Thyroid gland (tissue), 4 donors: ENCODE measurements at regions not wholly inside any gene's neighbourhood (a gene's known extent, or its start where the extent isn't known, plus 50 kb on each side); places are given as distances from the start of the nearest gene placed in this dataset.

ENCODE experiments used
- DNase-seq, 2 donors: peaks; one replicate each; pipeline ENCODE4 v3.0.0-alpha.2; 2019
- H3K27ac ChIP-seq, 3 donors: fragments of 200-600 bp; sonication (generic); 1 replicate in 2 of 3; 2 replicates in 1 of 3; pipeline ENCODE4 v1.5.1; 2016 to 2019; ENCODE audit warnings: mild to moderate bottlenecking in 1 of 3, moderate library complexity in 1 of 3
- H3K27me3 ChIP-seq: fragments of 200-600 bp; sonication (generic); one replicate; pipeline ENCODE4 v1.5.1; 2019
- H3K36me3 ChIP-seq, 2 donors: fragments of 200-600 bp; sonication (generic); one replicate each; pipeline ENCODE4 v1.5.1; 2016 to 2019
- H3K4me1 ChIP-seq, 2 donors: fragments of 200-600 bp; sonication (generic); one replicate each; pipeline ENCODE4 v1.5.1; 2017 to 2019
- H3K4me3 ChIP-seq, 3 donors: fragments of 200-600 bp; sonication (generic); replicated peaks in 1 of 3; 1 replicate in 2 of 3; 2 replicates in 1 of 3; pipeline ENCODE4 v1.5.1; 2016; ENCODE audit warnings: mild to moderate bottlenecking in 1 of 3
- H3K9me3 ChIP-seq: fragments of 200-600 bp; sonication (generic); one replicate; pipeline ENCODE4 v1.5.1; 2017
- POLR2A ChIP-seq, 2 donors: fragments of 450-650 bp; IDR thresholded peaks; one replicate each; pipeline ENCODE4 v1.6.1; 2017; ENCODE audit warnings: antibody characterized with exemption in 2 of 2, mild to moderate bottlenecking in 2 of 2, moderate library complexity in 1 of 2
- WGBS, 2 donors: methylation state at CpG; one replicate each; pipeline ENCODE4 v1.1.5; 2017; 5-methylcytosine and 5-hydroxymethylcytosine counted together
- intact Hi-C: fragments of 100-400 bp; cut with DNase I; formaldehyde crosslinking; loops from one replicate; pipeline ENCODE4 v1.15.1; 2023
- TF ChIP-seq, protein P1 (sequence below), 6 experiments: fragments of 200-600 bp in 3 of 6; fragments of 450-650 bp in 3 of 6; sonication (generic) in 3 of 6; IDR thresholded peaks; one replicate each; pipeline ENCODE4 v1.5.1; 2016 to 2019; ENCODE audit warnings: antibody characterized with exemption in 6 of 6, mild to moderate bottlenecking in 2 of 6, inconsistent platforms in 1 of 6, moderate library complexity in 1 of 6

DNA sequence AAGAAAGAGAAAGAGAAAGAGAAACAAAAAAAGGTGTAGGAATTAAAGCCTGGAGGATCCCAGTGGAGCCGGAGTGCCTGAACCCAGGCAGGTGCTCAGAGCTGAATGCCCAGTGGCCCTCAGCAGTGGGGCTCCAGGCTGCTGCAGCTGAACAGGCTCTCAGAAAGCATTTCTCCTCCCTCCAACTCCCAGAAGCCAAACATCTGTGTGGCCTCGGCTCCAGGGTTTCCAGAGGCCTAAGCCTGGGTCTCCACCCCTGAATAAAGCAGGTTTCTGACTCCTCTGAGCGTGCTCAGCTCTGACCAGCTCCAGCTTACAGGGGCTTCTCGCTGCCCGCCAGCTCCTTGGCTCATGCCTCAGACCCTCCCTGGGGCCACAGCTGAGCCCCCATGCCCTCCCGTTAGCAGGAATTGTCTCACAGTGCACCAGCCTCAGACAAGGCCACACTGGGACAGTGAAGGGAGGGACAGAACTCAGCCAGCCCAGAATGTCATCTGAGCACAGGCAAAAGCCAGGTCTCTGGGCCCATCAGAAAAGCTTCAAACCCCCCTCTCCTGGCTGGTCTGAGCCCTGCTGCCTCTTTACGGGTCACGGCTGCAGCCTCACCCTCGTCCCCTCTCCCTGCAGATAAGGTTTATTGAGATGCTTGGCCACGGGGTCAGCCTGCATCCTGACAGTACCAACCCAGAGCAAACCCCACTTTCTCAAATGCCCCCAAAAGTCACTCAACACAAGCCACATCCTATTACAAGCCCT is 114.4 kb upstream of the PPP1R26 start:
- WGBS, 2 donors, result 66 to 72% methylated on average over 9 of the region's 10 CpGs
- DNase-seq, result no peak
- no peak for TF ChIP-seq POLR2A (IDR thresholded peaks at IDR 0.05)
- TF ChIP-seq, protein P1, sequence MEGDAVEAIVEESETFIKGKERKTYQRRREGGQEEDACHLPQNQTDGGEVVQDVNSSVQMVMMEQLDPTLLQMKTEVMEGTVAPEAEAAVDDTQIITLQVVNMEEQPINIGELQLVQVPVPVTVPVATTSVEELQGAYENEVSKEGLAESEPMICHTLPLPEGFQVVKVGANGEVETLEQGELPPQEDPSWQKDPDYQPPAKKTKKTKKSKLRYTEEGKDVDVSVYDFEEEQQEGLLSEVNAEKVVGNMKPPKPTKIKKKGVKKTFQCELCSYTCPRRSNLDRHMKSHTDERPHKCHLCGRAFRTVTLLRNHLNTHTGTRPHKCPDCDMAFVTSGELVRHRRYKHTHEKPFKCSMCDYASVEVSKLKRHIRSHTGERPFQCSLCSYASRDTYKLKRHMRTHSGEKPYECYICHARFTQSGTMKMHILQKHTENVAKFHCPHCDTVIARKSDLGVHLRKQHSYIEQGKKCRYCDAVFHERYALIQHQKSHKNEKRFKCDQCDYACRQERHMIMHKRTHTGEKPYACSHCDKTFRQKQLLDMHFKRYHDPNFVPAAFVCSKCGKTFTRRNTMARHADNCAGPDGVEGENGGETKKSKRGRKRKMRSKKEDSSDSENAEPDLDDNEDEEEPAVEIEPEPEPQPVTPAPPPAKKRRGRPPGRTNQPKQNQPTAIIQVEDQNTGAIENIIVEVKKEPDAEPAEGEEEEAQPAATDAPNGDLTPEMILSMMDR (IDR thresholded peaks at IDR 0.05), result no peak
- Histone ChIP-seq H3K27me3 (no peaks in the 10 kb centered on the region), H3K4me1 (no peaks in the 10 kb centered on the region), H3K36me3 (no peaks in the 10 kb centered on the region), H3K4me3 (no peak overlapping the region), H3K27ac (no peak overlapping the region), H3K9me3 (no peaks in the 10 kb centered on the region)
- intact Hi-C loops, result no loop called here

DNA sequence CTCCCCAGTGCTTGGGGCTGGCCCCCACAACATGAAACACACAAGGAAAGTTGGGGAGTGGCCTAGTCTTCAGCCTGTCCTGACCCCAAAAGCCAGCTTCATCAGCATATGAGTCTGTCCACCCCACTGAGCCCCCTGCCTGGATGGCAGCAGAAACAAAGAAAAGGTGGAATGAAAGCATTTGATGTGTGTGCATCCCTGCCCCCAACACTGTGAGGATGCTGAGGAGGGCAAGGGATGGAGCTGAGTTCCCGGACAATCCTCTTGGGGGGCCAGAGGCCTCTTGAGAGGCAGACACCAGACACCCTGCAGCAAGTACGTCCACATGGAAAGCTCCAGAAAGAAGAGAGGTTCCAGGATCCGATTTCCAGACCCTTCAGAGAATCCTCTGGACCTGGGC is 113.5 kb upstream of the PPP1R26 start:
- H3K36me3 ChIP-seq, result no peaks in the 10 kb centered on the region
- no peaks in the 10 kb centered on the region for H3K4me1 ChIP-seq
- no peaks in the 10 kb centered on the region for H3K9me3 ChIP-seq
- no peak overlapping the region for H3K27ac ChIP-seq
- no peak overlapping the region for H3K4me3 ChIP-seq
- H3K27me3 ChIP-seq, result no peaks in the 10 kb centered on the region
- DNase-seq, result no peak
- intact Hi-C loops, result no loop called here
- no peak for TF ChIP-seq POLR2A (IDR thresholded peaks at IDR 0.05)
- TF ChIP-seq, protein P1 (IDR thresholded peaks at IDR 0.05), result no peak
- 52 to 56% methylated on average over 3 of the region's 3 CpGs for WGBS, 2 donors

DNA sequence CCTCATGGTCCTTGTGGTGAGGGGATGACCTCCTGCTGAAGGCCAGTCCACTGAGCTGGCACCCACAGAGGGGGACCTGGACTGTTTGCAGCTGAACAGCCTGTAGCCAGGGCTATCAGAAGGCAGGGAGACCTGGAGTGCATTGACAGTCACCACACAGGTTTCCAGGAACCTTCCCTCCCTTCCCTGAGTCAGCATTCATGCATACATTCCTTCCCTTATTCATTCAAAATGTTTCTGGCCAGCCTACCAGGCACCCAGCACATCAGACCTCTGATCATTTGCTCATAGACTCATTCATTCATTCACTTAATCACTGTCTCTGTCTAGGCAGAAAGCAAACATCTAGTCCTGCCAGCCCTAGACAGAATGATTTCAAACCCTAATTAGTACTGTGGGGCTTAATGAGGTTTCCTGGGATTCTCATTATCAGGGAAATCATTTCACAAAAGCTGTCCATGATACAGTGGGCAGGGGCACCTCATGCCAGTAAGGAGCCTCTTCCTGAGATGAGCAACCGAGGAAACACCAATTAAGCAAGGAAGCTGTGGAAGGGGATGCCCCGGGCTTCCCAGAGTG is 110.1 kb upstream of the PPP1R26 start:
- Histone ChIP-seq H3K4me3 (no peak overlapping the region), H3K27ac (no peak overlapping the region), H3K36me3 (no peaks in the 10 kb centered on the region), H3K27me3 (no peaks in the 10 kb centered on the region), H3K9me3 (no peaks in the 10 kb centered on the region), H3K4me1 (no peaks in the 10 kb centered on the region)
- no peak for DNase-seq
- WGBS, 2 donors, result 60 to 69% methylated on average over 2 of the region's 2 CpGs
- TF ChIP-seq, protein P1 (IDR thresholded peaks at IDR 0.05), result no peak
- no peak for TF ChIP-seq POLR2A (IDR thresholded peaks at IDR 0.05)
- intact Hi-C loops, result no loop called here

DNA sequence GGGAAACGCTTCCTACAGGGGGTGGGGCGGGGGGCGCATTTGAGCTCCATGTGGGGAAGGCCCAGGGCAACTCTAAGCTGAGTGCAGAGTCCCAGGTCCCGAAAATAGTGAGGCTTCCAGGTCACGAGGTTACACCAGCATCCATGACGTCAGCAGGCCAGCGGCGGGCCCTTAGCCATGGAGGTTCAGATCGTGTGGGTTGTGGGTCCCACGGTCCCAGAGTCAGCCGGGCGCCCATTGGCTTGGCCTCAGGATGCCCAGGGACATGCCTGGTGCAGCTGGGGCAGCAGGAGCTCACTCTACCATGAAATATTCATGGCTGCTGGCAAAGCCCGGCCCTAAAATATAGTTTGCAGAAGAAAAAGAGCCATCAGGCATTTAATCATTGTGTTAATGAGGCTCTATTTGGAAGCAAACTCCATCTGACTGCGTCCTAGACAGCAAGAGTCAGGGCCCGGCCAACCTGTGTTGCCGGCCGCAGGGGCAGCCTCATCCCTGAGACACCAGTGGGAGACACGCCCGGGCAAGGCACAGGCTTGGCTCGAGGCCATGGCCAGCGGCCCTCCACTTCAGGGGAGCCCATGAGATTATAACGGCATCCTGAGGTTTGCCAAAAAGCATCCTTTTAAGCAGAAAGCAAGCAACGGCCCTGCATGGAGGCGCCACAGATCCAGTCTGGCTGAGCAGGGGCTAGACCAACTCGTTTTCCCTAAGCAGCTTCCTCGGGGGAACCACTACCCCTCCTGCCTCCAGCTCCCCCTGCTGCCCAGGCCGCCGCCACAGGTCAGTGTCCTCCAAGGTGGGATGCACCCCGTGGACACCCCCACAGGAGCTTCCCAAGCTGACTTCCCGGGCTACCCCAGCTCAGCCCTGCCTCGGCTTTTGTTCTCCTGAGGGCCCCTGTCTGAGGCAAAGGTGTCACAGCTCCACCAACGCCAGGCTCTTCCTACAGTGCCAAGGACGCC is 108.9 kb upstream of the PPP1R26 start:
- no peak for DNase-seq
- Histone ChIP-seq H3K4me1 (no peaks in the 10 kb centered on the region), H3K9me3 (no peaks in the 10 kb centered on the region), H3K27ac (no peak overlapping the region), H3K36me3 (no peaks in the 10 kb centered on the region), H3K4me3 (no peak overlapping the region), H3K27me3 (no peaks in the 10 kb centered on the region)
- intact Hi-C loops, result no loop called here
- TF ChIP-seq POLR2A (IDR thresholded peaks at IDR 0.05), result no peak
- TF ChIP-seq, protein P1 (IDR thresholded peaks at IDR 0.05), result no peak
- WGBS, 2 donors, result 72 to 77% methylated on average over 13 to 24 of the region's 33 CpGs
